ENCODE measurements at regions not wholly inside any gene's neighbourhood (a gene's known extent, or its start where the extent isn't known, plus 50 kb on each side); places are given as distances from the start of the nearest gene placed in this dataset.

DNA sequence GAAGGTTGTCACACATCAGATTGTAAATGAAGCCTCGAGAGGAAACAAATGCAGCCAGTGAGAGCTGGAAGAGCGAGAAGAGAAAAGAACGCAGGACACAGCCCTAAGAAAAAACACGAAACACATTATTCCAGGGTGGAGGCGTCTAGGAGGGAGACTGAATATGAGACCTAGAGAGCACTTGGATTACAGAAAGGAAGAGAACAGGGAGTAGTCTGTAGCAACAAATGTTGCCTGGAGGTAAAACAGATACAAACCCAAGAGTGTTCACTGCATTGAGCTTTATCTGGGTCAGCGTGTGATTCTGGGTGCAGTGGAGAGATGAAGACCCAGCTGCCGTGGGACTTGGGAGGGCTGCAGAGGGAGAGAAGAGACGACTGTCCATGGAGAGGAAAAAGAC lies 50.1 kb upstream of the SETD7 start:
- TF ChIP-seq EP300 (IDR thresholded peaks at IDR 0.05) (no peak), POLR2A (IDR thresholded peaks at IDR 0.05) (no peak), POLR2AphosphoS5 (IDR thresholded peaks at IDR 0.05) (no peak), CTCF (IDR thresholded peaks at IDR 0.05) (no peak)

More for the DNA sequence above, 50.1 kb upstream of the SETD7 start:
- no peaks in the 10 kb centered on the region for H3K9me3 ChIP-seq
- H3K4me3 ChIP-seq, result no peak overlapping the region
- peaks cover 0 to 11% (median 0%) of the 10 kb centered on the region in 4 donors for H3K4me1 ChIP-seq
- no peaks in the 10 kb centered on the region for H3K27me3 ChIP-seq
- no peak overlapping the region for H3K27ac ChIP-seq
- H3K36me3 ChIP-seq, result no peaks in the 10 kb centered on the region
- no peak for DNase-seq
- 85 to 90% (median 87%) methylated on average over 8 of the region's 8 CpGs for WGBS, 5 donors
- intact Hi-C loops (cut with DNase I; ENCODE audit: low total_unique reads), result no loop called here

Measured in stomach (tissue), 8 donors.